ENCODE measurements at regions not wholly inside any gene's neighbourhood (a gene's known extent, or its start where the extent isn't known, plus 50 kb on each side); places are given as distances from the start of the nearest gene placed in this dataset.

DNA sequence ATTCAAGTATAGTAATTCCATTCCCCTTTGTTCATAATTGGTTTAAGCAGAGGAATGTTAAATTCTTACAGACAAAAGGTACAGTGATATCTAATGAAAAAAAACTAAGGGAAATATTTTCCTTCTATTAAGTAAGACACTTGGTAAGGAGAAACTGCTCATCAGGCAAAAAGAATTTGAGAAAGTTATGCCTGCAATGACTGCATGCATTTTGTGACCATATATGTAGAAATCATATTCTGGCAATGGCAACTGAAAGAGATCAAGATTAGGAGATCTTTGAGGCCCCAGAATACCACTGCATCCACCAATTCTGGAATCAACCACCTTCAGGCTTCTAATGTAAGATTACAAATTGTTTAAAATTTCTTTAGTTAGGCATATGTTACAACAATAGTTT is 364.8 kb downstream of the PCDH10 start:
- POLR2A ChIA-PET: no interaction called here
- Histone ChIP-seq H3K27me3 (ENCODE audit: insufficient read depth) (no peaks in the 10 kb centered on the region), H4K20me1 (ENCODE audit: insufficient read depth) (no peaks in the 10 kb centered on the region), H3K4me3 (ENCODE audit: low read depth in 2 of 2, low read length in 1 of 2) (no peak overlapping the region), H3K79me2 (ENCODE audit: insufficient read depth) (no peaks in the 10 kb centered on the region), H2AFZ (ENCODE audit: low read depth) (no peak overlapping the region), H3K36me3 (replicated peaks in 1 of 2; ENCODE audit: control insufficient read depth in 1 of 2, insufficient read depth in 2 of 2, low read length in 1 of 2) (no peaks in the 10 kb centered on the region), H3K4me2 (no peak overlapping the region), H3K9me2 (no peaks in the 10 kb centered on the region), H3F3A (replicated peaks; ENCODE audit: insufficient read depth) (no peaks in the 10 kb centered on the region), H3K27ac (ENCODE audit: low read depth in 2 of 2, low read length in 1 of 2) (peak overlapping the region in 1 of 2 experiments; percentile 51; a peak in 1 of 4 replicates), H3K4me1 (ENCODE audit: control insufficient read depth in 1 of 2, insufficient read depth in 2 of 2, low read depth in 1 of 2, low read length in 1 of 2) (no peaks in the 10 kb centered on the region), H3K9me3 (no peaks in the 10 kb centered on the region; the same call in 1 of the 2 replicates), H3K9ac (no peak overlapping the region)
- no peak for DNase-seq
- CTCF ChIA-PET: no interaction called here
- TF ChIP-seq YY1 (IDR thresholded peaks at IDR 0.05; ENCODE audit: low read depth): no peak
- no peak for TF ChIP-seq JUND (IDR thresholded peaks at IDR 0.05)
- TF ChIP-seq, protein P1, sequence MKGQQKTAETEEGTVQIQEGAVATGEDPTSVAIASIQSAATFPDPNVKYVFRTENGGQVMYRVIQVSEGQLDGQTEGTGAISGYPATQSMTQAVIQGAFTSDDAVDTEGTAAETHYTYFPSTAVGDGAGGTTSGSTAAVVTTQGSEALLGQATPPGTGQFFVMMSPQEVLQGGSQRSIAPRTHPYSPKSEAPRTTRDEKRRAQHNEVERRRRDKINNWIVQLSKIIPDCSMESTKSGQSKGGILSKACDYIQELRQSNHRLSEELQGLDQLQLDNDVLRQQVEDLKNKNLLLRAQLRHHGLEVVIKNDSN (IDR thresholded peaks at IDR 0.05; ENCODE audit: borderline replicate concordance, low read depth): no peak
- no peak for TF ChIP-seq MXI1 (IDR thresholded peaks at IDR 0.05; ENCODE audit: low read depth, low read length)
- TF ChIP-seq FOXJ3 (CRISPR knock-in tag; IDR thresholded peaks at IDR 0.05): no peak
- TF ChIP-seq POLR2AphosphoS5 (IDR thresholded peaks at IDR 0.05; ENCODE audit: low read depth, low read length): no peak
- TF ChIP-seq RAD21 (IDR thresholded peaks at IDR 0.05; ENCODE audit: low read length): no peak
- TF ChIP-seq, protein P2, sequence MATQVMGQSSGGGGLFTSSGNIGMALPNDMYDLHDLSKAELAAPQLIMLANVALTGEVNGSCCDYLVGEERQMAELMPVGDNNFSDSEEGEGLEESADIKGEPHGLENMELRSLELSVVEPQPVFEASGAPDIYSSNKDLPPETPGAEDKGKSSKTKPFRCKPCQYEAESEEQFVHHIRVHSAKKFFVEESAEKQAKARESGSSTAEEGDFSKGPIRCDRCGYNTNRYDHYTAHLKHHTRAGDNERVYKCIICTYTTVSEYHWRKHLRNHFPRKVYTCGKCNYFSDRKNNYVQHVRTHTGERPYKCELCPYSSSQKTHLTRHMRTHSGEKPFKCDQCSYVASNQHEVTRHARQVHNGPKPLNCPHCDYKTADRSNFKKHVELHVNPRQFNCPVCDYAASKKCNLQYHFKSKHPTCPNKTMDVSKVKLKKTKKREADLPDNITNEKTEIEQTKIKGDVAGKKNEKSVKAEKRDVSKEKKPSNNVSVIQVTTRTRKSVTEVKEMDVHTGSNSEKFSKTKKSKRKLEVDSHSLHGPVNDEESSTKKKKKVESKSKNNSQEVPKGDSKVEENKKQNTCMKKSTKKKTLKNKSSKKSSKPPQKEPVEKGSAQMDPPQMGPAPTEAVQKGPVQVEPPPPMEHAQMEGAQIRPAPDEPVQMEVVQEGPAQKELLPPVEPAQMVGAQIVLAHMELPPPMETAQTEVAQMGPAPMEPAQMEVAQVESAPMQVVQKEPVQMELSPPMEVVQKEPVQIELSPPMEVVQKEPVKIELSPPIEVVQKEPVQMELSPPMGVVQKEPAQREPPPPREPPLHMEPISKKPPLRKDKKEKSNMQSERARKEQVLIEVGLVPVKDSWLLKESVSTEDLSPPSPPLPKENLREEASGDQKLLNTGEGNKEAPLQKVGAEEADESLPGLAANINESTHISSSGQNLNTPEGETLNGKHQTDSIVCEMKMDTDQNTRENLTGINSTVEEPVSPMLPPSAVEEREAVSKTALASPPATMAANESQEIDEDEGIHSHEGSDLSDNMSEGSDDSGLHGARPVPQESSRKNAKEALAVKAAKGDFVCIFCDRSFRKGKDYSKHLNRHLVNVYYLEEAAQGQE (IDR thresholded peaks at IDR 0.05; ENCODE audit: low read depth, low read length): no peak
- no peak for TF ChIP-seq EZH2phosphoT487 (IDR thresholded peaks at IDR 0.05; ENCODE audit: borderline replicate concordance, low read depth)
- TF ChIP-seq GABPA (IDR thresholded peaks at IDR 0.05; ENCODE audit: low read depth): no peak
- TF ChIP-seq, protein P3, sequence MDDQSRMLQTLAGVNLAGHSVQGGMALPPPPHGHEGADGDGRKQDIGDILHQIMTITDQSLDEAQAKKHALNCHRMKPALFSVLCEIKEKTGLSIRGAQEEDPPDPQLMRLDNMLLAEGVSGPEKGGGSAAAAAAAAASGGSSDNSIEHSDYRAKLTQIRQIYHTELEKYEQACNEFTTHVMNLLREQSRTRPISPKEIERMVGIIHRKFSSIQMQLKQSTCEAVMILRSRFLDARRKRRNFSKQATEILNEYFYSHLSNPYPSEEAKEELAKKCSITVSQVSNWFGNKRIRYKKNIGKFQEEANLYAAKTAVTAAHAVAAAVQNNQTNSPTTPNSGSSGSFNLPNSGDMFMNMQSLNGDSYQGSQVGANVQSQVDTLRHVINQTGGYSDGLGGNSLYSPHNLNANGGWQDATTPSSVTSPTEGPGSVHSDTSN (IDR thresholded peaks at IDR 0.05): no peak
- TF ChIP-seq RFX5 (IDR thresholded peaks at IDR 0.05; ENCODE audit: low read length): no peak
- TF ChIP-seq RCOR1 (IDR thresholded peaks at IDR 0.05; ENCODE audit: low read length): no peak
- no peak for TF ChIP-seq TAF1 (IDR thresholded peaks at IDR 0.05; ENCODE audit: borderline replicate concordance, low read depth, low read length)
- no peak for TF ChIP-seq RXRA (IDR thresholded peaks at IDR 0.05; ENCODE audit: borderline replicate concordance, low read depth)
